M059J (cell line): ENCODE measurements at regions not wholly inside any gene's neighbourhood (a gene's known extent, or its start where the extent isn't known, plus 50 kb on each side); places are given as distances from the start of the nearest gene placed in this dataset.
"Not testable (repeated sequence)": the region's sequence is repeated elsewhere in the genome, so short reads cannot be mapped to it uniquely, and the experiment has no call there.

Experiments
- DNase-seq: peaks from one replicate; pipeline ENCODE4 v3.0.0-alpha.2; 2012; ENCODE audit warnings: low read depth

DNA sequence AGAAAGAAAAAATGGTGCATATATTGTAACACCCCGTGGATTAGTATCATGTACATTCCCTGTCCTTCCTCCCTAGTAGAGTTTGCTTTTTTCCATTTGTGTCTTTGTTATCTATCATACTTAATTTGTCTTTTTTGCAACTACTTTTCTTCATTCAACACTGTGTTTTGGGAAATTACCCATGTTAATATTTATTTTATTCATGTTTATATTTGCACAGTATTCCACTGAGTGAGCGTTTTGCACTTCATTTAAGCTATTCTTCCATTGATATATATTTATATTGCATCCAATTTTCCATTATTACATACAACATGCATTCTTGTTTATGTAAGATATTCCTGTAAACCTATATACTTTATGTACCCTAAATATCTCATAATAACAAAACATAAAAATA is 57.6 kb upstream of the FAM171A1 start:
- no peak for DNase-seq

DNA sequence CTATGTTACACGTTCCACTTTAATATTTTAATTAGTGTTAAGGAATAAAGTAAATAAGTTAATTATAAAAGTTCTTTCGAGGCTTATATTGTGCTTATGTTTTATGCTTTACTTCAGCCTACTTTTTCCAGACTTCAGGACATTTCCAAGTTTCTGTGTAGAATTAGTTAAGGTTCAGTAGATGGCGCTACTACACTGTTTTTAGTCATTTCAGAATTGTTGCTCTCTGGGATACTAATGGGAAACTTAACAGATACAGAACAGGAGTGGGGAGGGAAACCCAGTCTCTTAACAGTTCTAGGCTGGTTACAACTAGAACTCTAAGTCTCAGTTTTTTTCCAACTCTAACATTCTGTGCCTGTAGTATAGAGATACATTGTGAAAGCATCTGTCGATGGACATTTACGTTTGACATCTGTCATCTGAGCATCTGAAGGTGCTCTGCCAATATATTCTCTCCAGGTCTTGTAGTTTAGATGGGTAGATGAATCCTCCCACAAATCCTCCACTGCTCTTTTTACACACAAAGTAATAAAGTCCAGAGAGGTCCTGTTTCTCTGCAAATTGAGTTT is 56.8 kb upstream of the FAM171A1 start:
- peak; percentile 41 for DNase-seq

DNA sequence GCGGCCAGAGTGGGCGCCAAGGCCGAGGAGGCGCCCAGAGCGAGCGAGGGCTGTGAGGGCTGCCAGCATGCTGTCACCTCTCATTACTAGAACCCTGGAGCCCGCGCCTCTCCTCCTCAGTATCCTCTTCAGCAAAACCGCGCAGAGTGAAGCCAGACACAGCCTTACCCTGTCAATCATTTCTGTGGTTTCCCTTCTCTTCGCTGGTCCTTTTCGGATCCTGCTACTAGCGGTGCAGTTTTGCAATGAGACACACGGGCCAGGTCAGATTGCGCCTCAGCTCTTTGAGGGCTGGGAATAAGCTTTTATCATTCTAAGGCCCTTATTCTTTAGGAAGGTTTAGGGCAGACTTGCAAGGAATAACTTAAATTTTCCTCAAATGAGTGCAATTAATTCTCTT is 55.5 kb upstream of the FAM171A1 start:
- DNase-seq: no peak

DNA sequence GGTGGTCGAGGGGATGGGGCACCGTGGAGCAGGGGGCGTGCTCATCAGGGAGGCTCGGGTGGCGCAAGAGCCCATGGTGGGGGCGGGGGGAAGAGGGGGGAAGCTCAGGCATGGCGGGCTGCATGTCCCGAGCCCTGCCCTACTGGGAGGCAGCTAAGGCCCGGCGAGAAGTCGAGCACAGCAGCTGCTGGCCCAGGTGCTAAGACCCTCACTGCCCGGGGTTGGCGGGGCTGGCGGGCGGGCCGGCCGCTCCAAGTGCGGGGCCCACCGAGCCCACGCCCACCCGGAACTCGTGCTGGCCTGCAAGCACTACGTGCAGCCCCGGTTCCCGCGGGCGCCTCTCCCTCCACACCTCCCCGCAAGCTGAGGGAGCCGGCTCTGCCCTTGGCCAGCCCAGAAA is 55.0 kb upstream of the FAM171A1 start:
- no peak for DNase-seq

DNA sequence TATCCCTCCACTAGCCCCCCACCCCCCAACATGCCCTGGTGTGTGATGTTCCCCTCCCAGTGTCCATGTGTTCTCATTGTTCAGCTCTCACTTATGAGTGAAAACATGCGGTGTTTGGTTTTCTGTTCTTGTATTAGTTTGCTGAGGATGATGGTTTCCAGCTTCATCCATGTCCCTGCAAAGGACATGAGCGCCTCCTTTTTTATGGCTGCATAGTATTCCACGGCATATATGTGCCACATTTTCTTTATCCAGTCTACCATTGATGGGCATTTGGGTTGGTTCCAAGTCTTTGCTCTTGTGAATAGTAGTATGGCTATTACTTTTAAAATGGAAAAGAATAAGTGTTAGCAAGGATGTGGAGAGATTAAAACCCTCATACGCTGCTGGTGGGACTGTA is 50.8 kb upstream of the FAM171A1 start:
- not testable (repeated sequence) for DNase-seq
